ENCODE measurements at regions not wholly inside any gene's neighbourhood (a gene's known extent, or its start where the extent isn't known, plus 50 kb on each side); places are given as distances from the start of the nearest gene placed in this dataset.

- H3K27me3 ChIP-seq (ENCODE audit: low read length), result no peaks in the 10 kb centered on the region
- H3K9me2 ChIP-seq (replicated peaks; ENCODE audit: insufficient read depth, low read length), result no peaks in the 10 kb centered on the region
- H3K9ac ChIP-seq (ENCODE audit: low read length), result no peak overlapping the region
- H3K27ac ChIP-seq (ENCODE audit: low read length), result no peak overlapping the region
- no peaks in the 10 kb centered on the region for H3K4me1 ChIP-seq (ENCODE audit: low read length)
- no peaks in the 10 kb centered on the region for H3K36me3 ChIP-seq (ENCODE audit: insufficient read depth, low read length)
- no peaks in the 10 kb centered on the region for H3K79me2 ChIP-seq (ENCODE audit: low read length)
- H4K20me1 ChIP-seq (ENCODE audit: insufficient read depth, low read depth, low read length), result no peaks in the 10 kb centered on the region
- no peak overlapping the region for H2AFZ ChIP-seq (ENCODE audit: low read length)
- H3K9me3 ChIP-seq (ENCODE audit: low read length), result no peaks in the 10 kb centered on the region
- no peak overlapping the region for H3K4me2 ChIP-seq (ENCODE audit: low read depth, low read length, poor library complexity, severe bottlenecking)
- DNase-seq, result no peak
- no peak overlapping the region for H3K4me3 ChIP-seq (ENCODE audit: low read length)
Observed at GRCh38 chr3:124385996-124386395, 344.3 kb upstream of the UMPS start.

GRCh38 chr3:124386996-124387595 lies 343.2 kb upstream of the UMPS start:
- Histone ChIP-seq H3K4me1 (ENCODE audit: low read length) (no peaks in the 10 kb centered on the region), H3K27ac (ENCODE audit: low read length) (no peak overlapping the region), H3K4me2 (ENCODE audit: low read depth, low read length, poor library complexity, severe bottlenecking) (no peak overlapping the region), H3K9me2 (replicated peaks; ENCODE audit: insufficient read depth, low read length) (no peaks in the 10 kb centered on the region), H4K20me1 (ENCODE audit: insufficient read depth, low read depth, low read length) (no peaks in the 10 kb centered on the region), H3K27me3 (ENCODE audit: low read length) (no peaks in the 10 kb centered on the region), H3K36me3 (ENCODE audit: insufficient read depth, low read length) (no peaks in the 10 kb centered on the region), H3K9me3 (ENCODE audit: low read length) (no peaks in the 10 kb centered on the region), H3K9ac (ENCODE audit: low read length) (no peak overlapping the region), H3K4me3 (ENCODE audit: low read length) (no peak overlapping the region), H3K79me2 (ENCODE audit: low read length) (no peaks in the 10 kb centered on the region), H2AFZ (ENCODE audit: low read length) (no peak overlapping the region)
- DNase-seq, result no peak

- H3K9ac ChIP-seq (ENCODE audit: low read length), result no peak overlapping the region
- H3K79me2 ChIP-seq (ENCODE audit: low read length), result no peaks in the 10 kb centered on the region
- H3K4me3 ChIP-seq (ENCODE audit: low read length), result no peak overlapping the region
- no peak overlapping the region for H3K27ac ChIP-seq (ENCODE audit: low read length)
- no peak overlapping the region for H2AFZ ChIP-seq (ENCODE audit: low read length)
- H3K9me2 ChIP-seq (replicated peaks; ENCODE audit: insufficient read depth, low read length), result no peaks in the 10 kb centered on the region
- no peak for DNase-seq
- H3K36me3 ChIP-seq (ENCODE audit: insufficient read depth, low read length), result no peaks in the 10 kb centered on the region
- no peaks in the 10 kb centered on the region for H4K20me1 ChIP-seq (ENCODE audit: insufficient read depth, low read depth, low read length)
- no peak overlapping the region for H3K4me2 ChIP-seq (ENCODE audit: low read depth, low read length, poor library complexity, severe bottlenecking)
- H3K4me1 ChIP-seq (ENCODE audit: low read length), result no peaks in the 10 kb centered on the region
- H3K9me3 ChIP-seq (ENCODE audit: low read length), result no peaks in the 10 kb centered on the region
- no peaks in the 10 kb centered on the region for H3K27me3 ChIP-seq (ENCODE audit: low read length)
Observed at GRCh38 chr3:124391774-124392173, 338.5 kb upstream of the UMPS start.

GRCh38 chr3:124393340-124393739 lies 336.9 kb upstream of the UMPS start:
- H3K79me2 ChIP-seq (ENCODE audit: low read length), result no peaks in the 10 kb centered on the region
- H3K9me2 ChIP-seq (replicated peaks; ENCODE audit: insufficient read depth, low read length), result no peaks in the 10 kb centered on the region
- no peak overlapping the region for H3K27ac ChIP-seq (ENCODE audit: low read length)
- H3K27me3 ChIP-seq (ENCODE audit: low read length), result no peaks in the 10 kb centered on the region
- no peak overlapping the region for H3K9ac ChIP-seq (ENCODE audit: low read length)
- no peaks in the 10 kb centered on the region for H3K4me1 ChIP-seq (ENCODE audit: low read length)
- H3K36me3 ChIP-seq (ENCODE audit: insufficient read depth, low read length), result no peaks in the 10 kb centered on the region
- H3K9me3 ChIP-seq (ENCODE audit: low read length), result no peaks in the 10 kb centered on the region
- H3K4me3 ChIP-seq (ENCODE audit: low read length), result no peak overlapping the region
- H2AFZ ChIP-seq (ENCODE audit: low read length), result no peak overlapping the region
- H4K20me1 ChIP-seq (ENCODE audit: insufficient read depth, low read depth, low read length), result no peaks in the 10 kb centered on the region
- H3K4me2 ChIP-seq (ENCODE audit: low read depth, low read length, poor library complexity, severe bottlenecking), result no peak overlapping the region
- DNase-seq, result no peak

DNA sequence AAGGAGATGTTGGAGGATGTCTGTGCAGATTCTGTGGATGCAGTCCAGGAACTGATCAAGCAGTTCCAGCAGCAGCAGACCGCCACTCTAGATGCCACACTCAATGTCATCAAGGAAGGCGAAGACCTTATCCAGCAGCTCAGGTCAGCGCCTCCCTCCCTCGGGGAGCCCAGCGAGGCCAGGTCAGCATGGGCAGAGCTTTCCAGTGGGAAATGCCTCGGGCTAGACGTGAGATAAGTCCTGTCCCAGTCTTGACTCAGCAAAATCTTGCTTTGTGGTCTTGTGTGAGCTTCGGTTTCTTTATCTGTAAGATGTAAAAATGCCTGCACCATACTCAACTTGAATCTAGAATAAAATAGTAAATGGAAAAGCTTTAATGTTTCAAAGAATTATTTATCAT lies 335.1 kb upstream of the UMPS start:
- H3K36me3 ChIP-seq (ENCODE audit: insufficient read depth, low read length), result no peaks in the 10 kb centered on the region
- no peaks in the 10 kb centered on the region for H3K79me2 ChIP-seq (ENCODE audit: low read length)
- no peaks in the 10 kb centered on the region for H3K4me1 ChIP-seq (ENCODE audit: low read length)
- H3K27me3 ChIP-seq (ENCODE audit: low read length), result no peaks in the 10 kb centered on the region
- H3K9ac ChIP-seq (ENCODE audit: low read length), result no peak overlapping the region
- H3K9me2 ChIP-seq (replicated peaks; ENCODE audit: insufficient read depth, low read length), result no peaks in the 10 kb centered on the region
- no peak overlapping the region for H3K4me3 ChIP-seq (ENCODE audit: low read length)
- no peak overlapping the region for H3K4me2 ChIP-seq (ENCODE audit: low read depth, low read length, poor library complexity, severe bottlenecking)
- no peak overlapping the region for H2AFZ ChIP-seq (ENCODE audit: low read length)
- H3K9me3 ChIP-seq (ENCODE audit: low read length), result no peaks in the 10 kb centered on the region
- no peaks in the 10 kb centered on the region for H4K20me1 ChIP-seq (ENCODE audit: insufficient read depth, low read depth, low read length)
- no peak overlapping the region for H3K27ac ChIP-seq (ENCODE audit: low read length)
- no peak for DNase-seq

DNA sequence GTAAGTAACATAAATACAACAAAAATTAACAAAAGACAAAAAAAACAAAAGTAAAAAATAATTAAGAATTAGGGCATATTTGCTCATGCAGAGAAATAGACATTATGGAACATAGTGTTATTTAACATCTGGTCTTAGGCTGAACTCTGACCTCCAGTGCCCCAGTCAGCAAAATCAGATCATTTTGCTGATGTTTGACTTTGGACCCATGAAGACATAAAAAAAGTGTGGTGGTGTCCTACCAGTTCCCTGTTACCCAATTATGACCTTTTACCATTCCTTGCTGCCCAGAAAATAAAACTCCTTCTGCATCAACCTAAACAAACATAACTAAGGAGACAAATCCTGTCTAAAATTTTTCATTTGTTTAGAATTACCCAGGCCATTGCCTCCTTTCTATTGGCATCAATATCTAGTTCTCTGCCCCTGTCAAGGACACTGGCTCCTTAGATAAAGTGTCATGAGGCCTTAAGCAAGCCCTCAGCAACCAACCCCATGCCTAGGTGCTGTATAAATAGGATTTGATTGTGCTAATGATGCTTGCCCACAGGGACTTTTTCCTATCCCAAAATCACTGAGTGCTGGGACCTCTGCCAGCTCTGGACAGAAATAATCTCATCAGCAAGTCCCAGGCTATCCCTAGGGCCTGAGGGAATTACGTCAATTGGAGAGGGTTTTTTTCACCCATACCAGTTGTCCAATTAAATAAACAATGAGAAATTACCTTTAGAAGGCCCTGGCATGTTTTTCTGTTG lies 334.5 kb upstream of the UMPS start:
- H3K27ac ChIP-seq (ENCODE audit: low read length), result no peak overlapping the region
- no peaks in the 10 kb centered on the region for H3K9me3 ChIP-seq (ENCODE audit: low read length)
- no peaks in the 10 kb centered on the region for H3K9me2 ChIP-seq (replicated peaks; ENCODE audit: insufficient read depth, low read length)
- H3K4me3 ChIP-seq (ENCODE audit: low read length), result no peak overlapping the region
- H3K79me2 ChIP-seq (ENCODE audit: low read length), result no peaks in the 10 kb centered on the region
- H3K27me3 ChIP-seq (ENCODE audit: low read length), result no peaks in the 10 kb centered on the region
- no peaks in the 10 kb centered on the region for H4K20me1 ChIP-seq (ENCODE audit: insufficient read depth, low read depth, low read length)
- no peak overlapping the region for H2AFZ ChIP-seq (ENCODE audit: low read length)
- no peak for DNase-seq
- no peak overlapping the region for H3K4me2 ChIP-seq (ENCODE audit: low read depth, low read length, poor library complexity, severe bottlenecking)
- H3K4me1 ChIP-seq (ENCODE audit: low read length), result no peaks in the 10 kb centered on the region
- no peaks in the 10 kb centered on the region for H3K36me3 ChIP-seq (ENCODE audit: insufficient read depth, low read length)
- no peak overlapping the region for H3K9ac ChIP-seq (ENCODE audit: low read length)

GRCh38 chr3:124396339-124396950 lies 333.8 kb upstream of the UMPS start:
- Histone ChIP-seq H3K4me3 (ENCODE audit: low read length) (no peak overlapping the region), H3K9me3 (ENCODE audit: low read length) (no peaks in the 10 kb centered on the region), H3K4me1 (ENCODE audit: low read length) (no peaks in the 10 kb centered on the region), H2AFZ (ENCODE audit: low read length) (no peak overlapping the region), H3K4me2 (ENCODE audit: low read depth, low read length, poor library complexity, severe bottlenecking) (no peak overlapping the region), H3K27me3 (ENCODE audit: low read length) (no peaks in the 10 kb centered on the region), H3K9ac (ENCODE audit: low read length) (no peak overlapping the region), H3K27ac (ENCODE audit: low read length) (no peak overlapping the region), H3K36me3 (ENCODE audit: insufficient read depth, low read length) (no peaks in the 10 kb centered on the region), H4K20me1 (ENCODE audit: insufficient read depth, low read depth, low read length) (no peaks in the 10 kb centered on the region), H3K79me2 (ENCODE audit: low read length) (no peaks in the 10 kb centered on the region), H3K9me2 (replicated peaks; ENCODE audit: insufficient read depth, low read length) (no peaks in the 10 kb centered on the region)
- no peak for DNase-seq

DNA sequence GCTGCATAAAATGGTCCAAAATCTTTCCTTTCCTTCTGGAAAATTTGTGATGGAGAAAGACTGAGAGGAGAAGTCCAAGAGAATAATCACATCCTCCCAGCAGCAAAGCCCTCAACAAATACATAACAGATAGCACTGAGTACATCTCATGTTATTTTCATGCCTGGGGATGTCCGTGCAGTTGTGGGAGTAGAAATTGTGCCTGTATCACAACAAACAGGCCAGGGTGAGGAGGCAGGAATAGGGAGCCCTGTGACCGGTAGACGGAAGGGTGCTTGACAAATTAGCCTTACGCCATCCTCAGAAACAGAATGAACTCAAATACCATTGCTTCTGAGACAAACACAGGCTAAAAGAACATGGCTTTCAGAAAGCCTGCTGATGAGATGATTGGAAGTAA lies 333.2 kb upstream of the UMPS start:
- Histone ChIP-seq H3K9me3 (ENCODE audit: low read length) (no peaks in the 10 kb centered on the region), H3K9ac (ENCODE audit: low read length) (no peak overlapping the region), H3K27me3 (ENCODE audit: low read length) (no peaks in the 10 kb centered on the region), H3K4me2 (ENCODE audit: low read depth, low read length, poor library complexity, severe bottlenecking) (no peak overlapping the region), H3K79me2 (ENCODE audit: low read length) (no peaks in the 10 kb centered on the region), H3K27ac (ENCODE audit: low read length) (no peak overlapping the region), H3K4me1 (ENCODE audit: low read length) (no peaks in the 10 kb centered on the region), H3K4me3 (ENCODE audit: low read length) (no peak overlapping the region), H3K36me3 (ENCODE audit: insufficient read depth, low read length) (no peaks in the 10 kb centered on the region), H4K20me1 (ENCODE audit: insufficient read depth, low read depth, low read length) (no peaks in the 10 kb centered on the region), H2AFZ (ENCODE audit: low read length) (no peak overlapping the region), H3K9me2 (replicated peaks; ENCODE audit: insufficient read depth, low read length) (no peaks in the 10 kb centered on the region)
- no peak for DNase-seq

All from Karpas-422 (cell line).